Tibial artery (tissue), 4 donors: ENCODE measurements at regions not wholly inside any gene's neighbourhood (a gene's known extent, or its start where the extent isn't known, plus 50 kb on each side); places are given as distances from the start of the nearest gene placed in this dataset.
A peak's percentile ranks its signal among the peaks of the same experiment; 100 is the strongest.

Experiments
- DNase-seq, 2 donors: peaks; one replicate each; pipeline ENCODE4 v3.0.0-alpha.2; 2019
- H3K27ac ChIP-seq, 2 donors: fragments of 200-600 bp; sonication (generic) in 1 of 2; 1 replicate in 1 of 2; 2 replicates in 1 of 2; pipeline ENCODE4 v1.5.1; 2018 to 2019; ENCODE audit warnings: mild to moderate bottlenecking in 1 of 2
- H3K27me3 ChIP-seq, 2 donors: fragments of 200-600 bp; sonication (generic) in 1 of 2; one replicate each; pipeline versions ENCODE4 v1.5.1 to v1.6.0; 2016 to 2019
- H3K36me3 ChIP-seq, 3 donors: fragments of 200-600 bp; sonication (generic) in 2 of 3; one replicate each; pipeline ENCODE4 v1.5.1; 2016 to 2019; ENCODE audit warnings: mild to moderate bottlenecking in 2 of 3
- H3K4me1 ChIP-seq, 4 donors: fragments of 200-600 bp; sonication (generic) in 2 of 4; 1 replicate in 3 of 4; 2 replicates in 1 of 4; pipeline ENCODE4 v1.5.1; 2016 to 2019
- H3K4me3 ChIP-seq, 2 donors: fragments of 200-600 bp; sonication (generic) in 1 of 2; 1 replicate in 1 of 2; 2 replicates in 1 of 2; pipeline ENCODE4 v1.5.1; 2018 to 2019; ENCODE audit warnings: mild to moderate bottlenecking in 2 of 2
- H3K9me3 ChIP-seq, 3 donors: fragments of 200-600 bp; sonication (generic) in 1 of 3; one replicate each; pipeline ENCODE4 v1.5.1; 2016 to 2019
- CTCF ChIP-seq, 2 experiments: fragments of 200-600 bp in 1 of 2; fragments of 450-650 bp in 1 of 2; IDR thresholded peaks; one replicate each; pipeline ENCODE4 v1.5.1; 2017 to 2019; ENCODE audit warnings: antibody characterized with exemption in 2 of 2, mild to moderate bottlenecking in 1 of 2, moderate library complexity in 1 of 2
- intact Hi-C: fragments of 100-400 bp; cut with DNase I; formaldehyde crosslinking; loops from one replicate; pipeline ENCODE4 v1.15.0; 2023; ENCODE audit warnings: low total_unique reads

- DNase-seq, result no peak
- Histone ChIP-seq H3K36me3 (no peaks in the 10 kb centered on the region), H3K27me3 (no peaks in the 10 kb centered on the region), H3K4me1 (peaks cover 0 to 18% (median 14%) of the 10 kb centered on the region in 4 donors), H3K27ac (no peak overlapping the region), H3K4me3 (no peak overlapping the region), H3K9me3 (no peaks in the 10 kb centered on the region)
- no peak for TF ChIP-seq CTCF (IDR thresholded peaks at IDR 0.05)
- intact Hi-C loops, result no loop called here
Observed at GRCh38 chr10:78314651-78315050, 281.0 kb downstream of the RPS24 start.

GRCh38 chr10:78316451-78316931 is 282.8 kb downstream of the RPS24 start:
- DNase-seq, result no peak
- intact Hi-C loops, result no loop called here
- H3K4me1 ChIP-seq, result peaks cover 0 to 18% (median 14%) of the 10 kb centered on the region in 4 donors
- H3K36me3 ChIP-seq, result no peaks in the 10 kb centered on the region
- TF ChIP-seq CTCF (IDR thresholded peaks at IDR 0.05), result no peak
- peak overlapping the region; percentile 36 to 53 for H3K27ac ChIP-seq
- H3K9me3 ChIP-seq, result no peaks in the 10 kb centered on the region
- no peaks in the 10 kb centered on the region for H3K27me3 ChIP-seq
- no peak overlapping the region for H3K4me3 ChIP-seq

GRCh38 chr10:78318305-78318704 is 284.6 kb downstream of the RPS24 start:
- Histone ChIP-seq H3K27ac (no peak overlapping the region), H3K4me3 (no peak overlapping the region), H3K27me3 (no peaks in the 10 kb centered on the region), H3K36me3 (no peaks in the 10 kb centered on the region), H3K9me3 (no peaks in the 10 kb centered on the region), H3K4me1 (peaks cover 0 to 18% (median 14%) of the 10 kb centered on the region in 4 donors)
- intact Hi-C loops, result no loop called here
- TF ChIP-seq CTCF (IDR thresholded peaks at IDR 0.05), result no peak
- no peak for DNase-seq

- no peak for TF ChIP-seq CTCF (IDR thresholded peaks at IDR 0.05)
- Histone ChIP-seq H3K27me3 (no peaks in the 10 kb centered on the region), H3K9me3 (no peaks in the 10 kb centered on the region), H3K27ac (no peak overlapping the region), H3K36me3 (no peaks in the 10 kb centered on the region), H3K4me3 (no peak overlapping the region), H3K4me1 (peaks cover 0 to 18% (median 14%) of the 10 kb centered on the region in 4 donors)
- DNase-seq, result no peak
- intact Hi-C loops, result no loop called here
Observed at GRCh38 chr10:78319371-78319770, 285.7 kb downstream of the RPS24 start.

GRCh38 chr10:78319841-78320240 is 286.2 kb downstream of the RPS24 start:
- Histone ChIP-seq H3K27me3 (no peaks in the 10 kb centered on the region), H3K36me3 (no peaks in the 10 kb centered on the region), H3K4me3 (no peak overlapping the region), H3K27ac (no peak overlapping the region), H3K4me1 (peaks cover 0 to 18% (median 14%) of the 10 kb centered on the region in 4 donors), H3K9me3 (no peaks in the 10 kb centered on the region)
- intact Hi-C loops, result no loop called here
- TF ChIP-seq CTCF (IDR thresholded peaks at IDR 0.05), result no peak
- no peak for DNase-seq

GRCh38 chr10:78320506-78320905 is 286.8 kb downstream of the RPS24 start:
- Histone ChIP-seq H3K27me3 (no peaks in the 10 kb centered on the region), H3K9me3 (no peaks in the 10 kb centered on the region), H3K36me3 (no peaks in the 10 kb centered on the region), H3K4me3 (no peak overlapping the region), H3K27ac (no peak overlapping the region), H3K4me1 (peaks cover 0 to 18% (median 14%) of the 10 kb centered on the region in 4 donors)
- intact Hi-C loops, result no loop called here
- no peak for DNase-seq
- TF ChIP-seq CTCF (IDR thresholded peaks at IDR 0.05), result no peak
